Ishikawa (cell line): ENCODE measurements at regions not wholly inside any gene's neighbourhood (a gene's known extent, or its start where the extent isn't known, plus 50 kb on each side); places are given as distances from the start of the nearest gene placed in this dataset.

Source experiments
- CEBPB ChIP-seq: IDR thresholded peaks from 2 replicates; pipeline ENCODE4 v1.6.1; 2012
- CREB1 ChIP-seq: IDR thresholded peaks from 2 replicates; pipeline ENCODE4 v1.6.1; 2012; ENCODE audit warnings: low read depth
- EGR1 ChIP-seq: IDR thresholded peaks from 2 replicates; pipeline ENCODE4 v1.6.1; 2012
- EP300 ChIP-seq: IDR thresholded peaks from 2 replicates; pipeline ENCODE4 v1.6.1; 2012; ENCODE audit warnings: borderline replicate concordance
- FOXM1 ChIP-seq: IDR thresholded peaks from 2 replicates; pipeline ENCODE4 v1.6.1; 2012; ENCODE audit warnings: low read depth, borderline replicate concordance
- MAX ChIP-seq: IDR thresholded peaks from 2 replicates; pipeline ENCODE4 v1.6.1; 2012
- NFIC ChIP-seq: IDR thresholded peaks from 2 replicates; pipeline ENCODE4 v1.6.1; 2012
- RAD21 ChIP-seq: IDR thresholded peaks from 2 replicates; pipeline ENCODE4 v1.6.1; 2012; ENCODE audit warnings: low read depth
- REST ChIP-seq: IDR thresholded peaks from 2 replicates; pipeline ENCODE4 v1.6.1; 2012; ENCODE audit warnings: low read depth, mild to moderate bottlenecking
- TAF1 ChIP-seq: IDR thresholded peaks from 2 replicates; pipeline ENCODE4 v1.6.1; 2012; ENCODE audit warnings: low read depth, mild to moderate bottlenecking
- TCF12 ChIP-seq: IDR thresholded peaks from 2 replicates; pipeline ENCODE4 v1.6.1; 2012; ENCODE audit warnings: low read depth
- TEAD4 ChIP-seq: IDR thresholded peaks from 2 replicates; pipeline ENCODE4 v1.6.1; 2012
- USF1 ChIP-seq: IDR thresholded peaks from 2 replicates; pipeline ENCODE4 v1.6.1; 2012
- YY1 ChIP-seq: IDR thresholded peaks from 2 replicates; pipeline ENCODE4 v1.6.1; 2012; ENCODE audit warnings: low read depth
- ZBTB7A ChIP-seq: IDR thresholded peaks from 2 replicates; pipeline ENCODE4 v1.6.1; 2012; ENCODE audit warnings: low read depth

GRCh38 chr12:17411662-17412061 is 678.3 kb downstream of the RERGL start:
- TF ChIP-seq FOXM1, result no peak
- no peak for TF ChIP-seq CREB1
- TF ChIP-seq USF1, result no peak
- no peak for TF ChIP-seq ZBTB7A
- TF ChIP-seq CEBPB, result no peak
- TF ChIP-seq NFIC, result no peak
- no peak for TF ChIP-seq MAX
- no peak for TF ChIP-seq EGR1
- TF ChIP-seq TCF12, result no peak
- no peak for TF ChIP-seq TEAD4
- no peak for TF ChIP-seq TAF1
- no peak for TF ChIP-seq YY1
- TF ChIP-seq RAD21, result no peak
- no peak for TF ChIP-seq REST
- TF ChIP-seq EP300, result no peak

- TF ChIP-seq CEBPB (no peak), REST (no peak), EP300 (no peak), USF1 (no peak), ZBTB7A (no peak), EGR1 (no peak), MAX (no peak)
Measured at GRCh38 chr12:17388679-17389078, 701.3 kb downstream of the RERGL start.

GRCh38 chr12:17383321-17383720 is 706.7 kb downstream of the RERGL start:
- TF ChIP-seq EP300 (no peak), EGR1 (no peak), NFIC (no peak), RAD21 (no peak), TCF12 (no peak), CREB1 (no peak), YY1 (no peak), MAX (no peak), CEBPB (no peak), TEAD4 (no peak), REST (no peak), FOXM1 (no peak), ZBTB7A (no peak), USF1 (no peak), TAF1 (no peak)

- TF ChIP-seq USF1 (no peak), REST (no peak), ZBTB7A (no peak), TAF1 (no peak)
Measured at GRCh38 chr12:17381211-17381610, 708.8 kb downstream of the RERGL start.
